HAP-1 (cell line): ENCODE measurements at regions not wholly inside any gene's neighbourhood (a gene's known extent, or its start where the extent isn't known, plus 50 kb on each side); places are given as distances from the start of the nearest gene placed in this dataset.

ENCODE experiments used
- DNase-seq, 2 experiments: peaks; one replicate each; pipeline ENCODE4 v3.0.0-alpha.2; 2016 to 2020; ENCODE audit warnings: low spot score in 2 of 2
- H3K27me3 ChIP-seq: fragments of 250-450 bp; sonication (Bioruptor Pico); 2 replicates; pipeline ENCODE4 v1.5.1; 2020; ENCODE audit warnings: low read depth, mild to moderate bottlenecking, moderate library complexity
- H3K36me3 ChIP-seq: fragments of 250-450 bp; sonication (Bioruptor Pico); replicated peaks from 2 replicates; pipeline ENCODE4 v1.5.1; 2020; ENCODE audit warnings: mild to moderate bottlenecking
- H3K4me1 ChIP-seq: fragments of 250-450 bp; sonication (Bioruptor Pico); 2 replicates; pipeline ENCODE4 v1.5.1; 2020; ENCODE audit warnings: mild to moderate bottlenecking
- H3K4me3 ChIP-seq: fragments of 250-450 bp; sonication (Bioruptor Pico); 2 replicates; pipeline ENCODE4 v1.5.1; 2020; ENCODE audit warnings: mild to moderate bottlenecking, moderate library complexity
- H3K9me3 ChIP-seq: fragments of 250-450 bp; sonication (Bioruptor Pico); 2 replicates; pipeline ENCODE4 v1.5.1; 2020; ENCODE audit warnings: mild to moderate bottlenecking, moderate library complexity
- in situ Hi-C: fragments of 300-500 bp; cut with MboI; formaldehyde crosslinking; loops from 3 replicates; pipeline ENCODE4 v1.14.3; 2020; ENCODE audit warnings: low sequenced_read_pairs, inconsistent platforms, mixed read lengths

- in situ Hi-C loops = no loop called here
- Histone ChIP-seq H3K27me3 (no peaks in the 10 kb centered on the region), H3K4me1 (no peaks in the 10 kb centered on the region), H3K9me3 (no peaks in the 10 kb centered on the region), H3K36me3 (no peaks in the 10 kb centered on the region), H3K4me3 (no peak overlapping the region)
- DNase-seq = no peak
Observed at GRCh38 chr11:35084817-35085440, 54.0 kb upstream of the CD44 start.

- H3K4me3 ChIP-seq = no peak overlapping the region
- H3K36me3 ChIP-seq = no peaks in the 10 kb centered on the region
- in situ Hi-C loops = no loop called here
- H3K9me3 ChIP-seq = no peaks in the 10 kb centered on the region
- DNase-seq = no peak
- no peaks in the 10 kb centered on the region for H3K27me3 ChIP-seq
- H3K4me1 ChIP-seq = no peaks in the 10 kb centered on the region
Observed at GRCh38 chr11:35085531-35086165, 53.3 kb upstream of the CD44 start.

GRCh38 chr11:35087648-35088047 is 51.3 kb upstream of the CD44 start:
- no peaks in the 10 kb centered on the region for H3K4me1 ChIP-seq
- in situ Hi-C loops = no loop called here

GRCh38 chr11:35088226-35088625 is 50.7 kb upstream of the CD44 start:
- in situ Hi-C loops = no loop called here
- H3K9me3 ChIP-seq = no peaks in the 10 kb centered on the region

More at GRCh38 chr11:35087648-35088047, 51.3 kb upstream of the CD44 start:
- DNase-seq = no peak
- no peaks in the 10 kb centered on the region for H3K36me3 ChIP-seq
- no peaks in the 10 kb centered on the region for H3K9me3 ChIP-seq
- H3K27me3 ChIP-seq = no peaks in the 10 kb centered on the region
- H3K4me3 ChIP-seq = no peak overlapping the region

GRCh38 chr11:35088676-35089075 is 50.3 kb upstream of the CD44 start:
- H3K36me3 ChIP-seq = no peaks in the 10 kb centered on the region
- no peaks in the 10 kb centered on the region for H3K4me1 ChIP-seq
- no peak overlapping the region for H3K4me3 ChIP-seq
- H3K27me3 ChIP-seq = no peaks in the 10 kb centered on the region
- no peak for DNase-seq
- no peaks in the 10 kb centered on the region for H3K9me3 ChIP-seq
- in situ Hi-C loops = no loop called here

More at GRCh38 chr11:35088226-35088625, 50.7 kb upstream of the CD44 start:
- no peaks in the 10 kb centered on the region for H3K36me3 ChIP-seq
- H3K27me3 ChIP-seq = no peaks in the 10 kb centered on the region
- H3K4me3 ChIP-seq = no peak overlapping the region
- DNase-seq = no peak
- no peaks in the 10 kb centered on the region for H3K4me1 ChIP-seq
